Stimulated activated CD4-positive, alpha-beta T cell treated with anti-CD3 and anti-CD28 coated beads, Interleukin-4, amount 100 ng/mL, for 4 hours (primary cell): ENCODE measurements at regions not wholly inside any gene's neighbourhood (a gene's known extent, or its start where the extent isn't known, plus 50 kb on each side); places are given as distances from the start of the nearest gene placed in this dataset.
"Not testable (repeated sequence)": the region's sequence is repeated elsewhere in the genome, so short reads cannot be mapped to it uniquely, and the experiment has no call there.

ENCODE experiments used
- DNase-seq, 2 experiments: peaks; one replicate each; pipeline ENCODE4 v3.0.0-alpha.2; 2020

DNA sequence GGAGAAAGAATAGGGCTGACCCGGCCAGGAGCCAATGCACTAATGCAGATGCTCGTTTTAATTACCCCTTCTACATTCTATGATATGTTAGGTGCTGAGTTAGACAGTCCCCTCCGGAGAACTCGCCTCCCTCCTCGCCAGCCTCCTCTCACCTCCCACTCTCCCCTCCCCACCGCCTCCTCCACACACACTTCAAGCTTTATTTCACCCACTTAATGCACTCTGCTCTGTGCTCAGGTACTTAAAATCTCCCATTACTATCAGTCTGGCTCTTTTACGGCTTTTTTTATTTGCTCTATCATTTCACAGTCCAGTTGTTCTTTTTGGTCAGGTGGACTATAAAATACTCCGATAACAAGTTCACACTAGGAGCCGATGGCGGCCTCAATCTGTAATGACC is 231.6 kb downstream of the TEX36 start:
- DNase-seq = no peak

DNA sequence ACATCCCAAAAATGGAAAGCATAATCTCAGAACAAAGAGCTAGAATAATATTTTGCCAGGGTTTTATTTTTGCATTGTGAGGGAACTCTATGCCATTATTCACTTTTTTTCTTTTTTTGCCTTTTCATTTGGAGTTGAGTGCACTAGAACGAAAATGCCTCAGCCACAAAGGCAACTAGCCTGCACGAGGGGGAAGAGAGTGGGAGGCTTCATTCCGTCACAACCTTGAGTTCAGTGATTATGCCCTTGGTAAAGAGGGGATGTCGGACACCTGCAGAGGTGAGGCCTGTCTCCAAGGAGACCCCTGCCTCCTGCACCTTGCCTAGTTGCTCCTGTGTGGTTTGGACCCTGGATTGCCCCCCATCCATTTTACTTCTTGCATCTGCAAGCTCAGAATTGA is 232.7 kb downstream of the TEX36 start:
- no peak for DNase-seq

DNA sequence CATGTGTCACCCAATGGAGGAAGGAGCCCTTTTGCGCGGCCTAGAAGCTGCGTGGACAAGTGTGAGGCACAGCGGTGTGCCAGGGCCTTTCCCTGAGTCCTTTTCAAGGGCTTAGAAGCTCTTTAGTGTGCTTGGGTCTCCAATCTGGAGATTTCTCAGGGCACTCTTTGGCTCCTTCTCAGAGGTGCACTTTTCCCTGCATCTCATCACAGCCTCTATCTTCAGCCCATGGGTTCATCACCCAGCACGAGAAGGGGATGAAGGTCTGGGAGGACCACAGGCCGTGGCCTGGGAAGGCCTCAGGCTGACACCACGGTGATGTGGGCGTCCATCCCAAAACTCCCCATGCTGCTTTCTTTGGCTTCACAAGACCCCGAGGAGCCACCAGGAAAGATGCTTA is 233.4 kb downstream of the TEX36 start:
- no peak for DNase-seq

DNA sequence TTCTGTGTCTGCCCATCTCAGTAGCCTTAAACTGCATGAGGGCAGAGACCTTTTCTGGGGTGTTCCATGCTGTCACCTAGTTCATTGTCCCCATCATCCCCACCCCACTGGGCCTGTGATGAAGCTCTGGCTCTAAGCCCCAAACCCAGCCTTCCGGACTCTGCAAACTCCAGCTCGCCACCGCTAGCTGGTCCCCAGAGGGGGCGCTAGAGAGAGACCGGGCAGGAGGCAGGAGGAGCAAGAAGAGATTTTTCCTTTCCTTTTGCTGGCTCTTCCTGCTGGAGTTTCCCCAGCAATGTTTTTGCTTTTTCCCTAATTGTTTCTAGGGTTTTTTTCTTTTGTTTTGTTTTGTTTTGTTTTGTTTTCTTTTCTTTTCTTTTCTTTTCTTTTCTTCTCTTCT is 234.4 kb downstream of the TEX36 start:
- no peak for DNase-seq

DNA sequence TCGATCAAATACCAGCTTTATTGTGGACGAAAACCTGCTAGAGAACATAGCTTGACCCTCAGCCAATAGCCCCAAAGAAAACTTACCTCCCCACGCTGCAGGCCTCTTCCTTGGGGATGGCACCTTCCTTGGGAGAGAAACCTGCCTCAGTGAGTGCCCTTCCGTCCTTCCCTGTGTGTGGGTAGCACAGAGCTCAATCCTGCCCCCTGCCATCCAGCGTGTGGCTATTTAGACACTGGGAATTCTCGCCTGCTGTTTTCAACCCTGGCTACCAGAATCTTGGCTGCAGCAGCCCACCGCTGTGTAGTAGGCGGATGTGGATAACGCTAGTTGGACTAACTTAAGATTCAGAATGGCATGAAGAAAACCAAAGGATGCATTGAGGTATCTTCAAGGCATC is 238.2 kb downstream of the TEX36 start:
- DNase-seq = no peak

DNA sequence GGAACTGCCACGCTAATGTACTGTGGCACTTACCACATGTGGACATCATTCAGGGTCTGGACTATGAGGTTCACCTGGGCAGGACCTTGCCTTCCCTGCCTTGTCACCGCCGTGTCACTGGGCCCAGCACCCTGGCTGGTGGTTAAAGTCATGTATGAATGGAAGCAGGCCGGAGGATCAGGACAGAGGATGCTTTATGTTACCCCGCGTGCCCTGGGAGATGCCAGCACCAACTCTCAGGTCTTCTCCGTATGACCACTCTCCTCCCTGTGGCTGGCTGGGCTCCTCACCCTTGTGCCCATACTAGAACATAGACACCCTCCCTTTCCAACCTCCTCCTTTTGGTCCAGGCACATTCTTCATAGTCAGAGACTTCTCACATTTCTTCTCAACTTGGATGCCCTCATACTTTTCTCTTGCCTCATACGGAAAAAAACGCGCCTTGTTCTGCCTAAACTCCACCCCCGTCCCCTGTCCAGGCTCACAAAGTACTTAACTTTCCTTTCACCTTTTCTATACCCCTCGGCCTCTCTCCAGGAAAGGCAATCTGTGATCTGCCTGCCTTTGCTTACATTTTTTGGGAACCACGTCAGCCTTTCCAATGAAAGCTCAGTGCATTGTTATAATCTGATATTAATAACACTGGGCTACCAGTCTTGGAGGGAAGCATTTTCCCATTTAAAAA is 240.0 kb downstream of the TEX36 start:
- no peak for DNase-seq

DNA sequence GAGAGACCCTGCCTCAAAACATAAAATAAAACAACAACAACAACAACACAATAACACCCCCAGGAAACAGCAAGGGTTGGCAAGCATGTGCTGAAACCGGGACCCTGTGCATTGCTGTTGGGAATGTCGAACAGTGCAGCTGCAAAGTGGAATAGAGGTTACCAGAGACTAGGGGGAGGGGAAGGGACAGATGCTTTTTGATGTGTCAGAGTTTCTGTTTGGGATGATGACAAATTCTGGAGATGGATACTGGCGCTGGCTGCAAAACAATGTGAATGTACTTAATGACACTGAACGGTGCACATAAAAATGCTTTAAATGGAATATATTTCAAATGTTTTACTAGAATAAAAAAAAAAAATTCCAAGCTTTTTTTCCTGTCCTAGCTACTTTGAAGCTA is 241.8 kb downstream of the TEX36 start:
- no peak for DNase-seq

DNA sequence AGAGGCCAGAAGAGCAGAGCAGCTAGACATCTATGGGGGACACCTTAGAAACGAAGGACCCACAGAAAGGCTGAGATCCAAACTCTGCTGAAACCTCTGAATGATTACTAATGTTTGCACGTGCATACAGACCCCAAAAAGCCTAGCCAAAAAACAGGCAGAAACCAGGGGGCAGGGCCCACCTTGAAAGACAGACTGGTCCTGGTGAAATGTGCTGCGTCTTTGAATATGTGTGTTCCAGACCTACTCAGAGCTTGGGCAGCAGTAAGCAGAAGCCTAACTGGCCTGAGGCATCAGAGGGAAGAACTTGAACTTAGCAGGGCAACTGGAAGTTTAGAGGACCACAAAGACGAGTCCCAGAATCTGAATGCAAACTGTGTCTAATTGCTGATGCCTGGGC is 251.8 kb downstream of the TEX36 start:
- no peak for DNase-seq

DNA sequence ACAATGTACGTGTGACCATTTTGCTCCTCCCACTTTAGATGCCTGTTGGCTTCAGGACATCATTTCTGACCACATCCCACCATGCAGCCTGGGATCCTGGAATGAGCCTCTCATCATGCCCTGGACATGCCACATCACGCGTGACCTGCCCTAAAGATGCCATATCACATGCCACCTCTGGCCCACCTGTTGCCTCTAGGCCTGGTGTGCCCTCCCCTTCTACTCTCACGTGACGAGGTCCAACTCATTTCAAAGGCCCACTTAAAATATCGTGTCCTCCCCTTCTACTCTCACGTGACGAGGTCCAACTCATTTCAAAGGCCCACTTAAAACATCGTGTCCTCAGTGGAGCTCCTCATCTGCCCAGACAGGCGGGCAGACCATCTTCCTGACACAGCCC is 254.9 kb downstream of the TEX36 start:
- no peak for DNase-seq

DNA sequence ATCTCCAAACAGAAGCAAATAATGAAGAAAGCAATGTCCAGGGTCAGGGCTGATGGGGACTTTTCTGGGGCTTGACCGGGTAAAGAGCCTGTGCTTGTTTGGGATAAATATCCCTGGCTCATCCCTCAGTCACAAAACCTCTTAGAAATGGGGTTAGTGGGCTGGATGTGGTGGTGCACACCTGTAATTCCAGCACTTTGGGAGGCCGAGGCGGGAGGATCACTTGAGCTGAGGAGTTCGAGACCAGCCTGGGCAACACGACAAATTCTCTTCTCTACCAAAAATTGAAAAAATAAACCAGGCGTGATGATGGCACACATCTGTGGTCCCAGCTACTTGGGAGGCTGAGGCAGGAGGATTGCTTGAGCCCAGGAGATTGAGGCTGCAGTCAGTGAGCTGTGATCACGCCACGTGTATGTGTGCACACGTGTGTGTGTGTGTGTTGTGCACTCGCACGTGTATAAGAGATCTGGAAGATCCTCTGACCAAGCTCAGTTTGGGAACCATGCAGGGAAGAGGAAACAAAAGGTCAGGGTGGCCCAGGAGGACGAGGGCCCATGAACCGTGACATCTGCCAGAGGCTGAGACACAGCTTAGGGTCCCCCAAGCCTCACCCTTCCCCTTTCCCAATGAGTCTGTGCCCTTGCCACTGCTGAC is 258.6 kb downstream of the TEX36 start:
- DNase-seq = no peak

DNA sequence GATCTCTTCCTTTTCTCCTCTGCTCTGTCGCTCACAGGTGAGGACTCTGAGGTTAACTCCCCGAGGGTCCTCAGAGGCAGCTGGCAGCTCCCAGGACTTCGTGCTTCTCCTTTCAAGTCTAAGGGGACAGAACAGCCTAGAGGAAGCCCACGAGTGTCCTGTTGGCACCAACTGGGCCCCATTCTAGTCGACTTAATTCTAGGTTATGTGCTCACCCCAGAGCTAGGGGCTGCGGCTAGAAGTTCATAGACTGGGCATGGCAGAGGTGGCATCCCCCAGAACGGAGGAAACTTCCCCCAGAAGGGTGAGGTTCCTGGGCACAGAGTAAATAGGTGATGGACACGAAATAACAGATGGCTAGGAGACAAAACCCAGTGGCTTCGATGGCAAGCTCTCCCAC is 259.4 kb downstream of the TEX36 start:
- no peak for DNase-seq

DNA sequence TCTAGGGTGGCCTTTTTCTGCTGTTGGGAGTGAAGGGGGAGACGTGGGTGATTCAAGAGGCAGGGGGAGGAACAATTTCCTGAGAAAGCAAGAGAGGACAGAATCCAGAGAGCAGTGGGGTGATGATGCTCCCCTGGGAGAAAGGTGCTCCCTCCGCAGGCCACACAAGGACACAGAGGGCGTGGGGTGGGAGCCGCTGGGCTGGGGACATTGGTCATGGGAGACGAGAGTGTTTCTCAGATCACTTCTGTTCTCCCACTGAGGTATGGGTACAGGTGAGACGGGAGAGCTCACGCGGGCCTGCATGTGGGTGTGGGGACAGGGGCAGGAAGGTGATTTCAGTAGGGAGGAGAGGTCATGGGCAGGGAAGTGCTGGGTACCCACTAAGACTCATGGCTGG is 259.5 kb upstream of the CTBP2 start:
- no peak for DNase-seq

DNA sequence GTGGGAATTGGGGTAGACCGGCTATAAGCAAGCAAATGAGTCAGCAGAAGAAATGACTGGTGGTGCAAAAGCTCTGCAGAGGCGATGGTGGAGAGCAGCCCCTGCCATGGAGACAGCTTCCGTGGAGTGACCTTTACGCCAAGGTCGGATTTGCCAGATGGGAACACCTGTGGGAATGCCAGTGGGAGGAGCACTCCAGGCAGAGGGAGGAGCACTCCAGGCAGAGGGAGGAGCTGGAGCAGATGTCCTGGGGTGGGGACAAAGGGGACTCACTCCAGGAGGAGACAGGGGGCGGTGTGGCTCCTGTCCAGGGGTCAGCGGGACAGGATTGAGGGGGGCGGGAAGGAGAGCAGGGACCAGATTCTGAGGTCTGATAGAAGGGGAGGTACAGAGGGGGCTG is 258.8 kb upstream of the CTBP2 start:
- no peak for DNase-seq

DNA sequence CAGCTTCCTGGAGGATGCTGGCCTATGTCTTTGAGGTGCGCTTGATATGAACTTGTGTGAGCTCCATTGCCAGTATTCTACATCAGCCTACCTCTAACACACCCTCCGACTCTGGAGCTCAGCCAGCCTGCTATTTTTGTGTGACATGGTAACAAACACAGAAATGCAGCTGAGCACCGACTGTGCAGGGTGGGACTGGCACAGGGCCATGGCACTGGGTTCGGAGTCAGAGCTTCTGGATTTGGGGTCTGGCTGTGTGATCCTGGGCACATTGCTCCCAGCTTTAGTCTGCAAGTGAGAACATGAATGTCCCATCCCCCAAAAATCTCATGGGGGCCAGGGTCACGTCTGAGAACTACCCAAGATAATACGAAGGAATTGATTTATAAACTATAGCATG is 257.2 kb upstream of the CTBP2 start:
- no peak for DNase-seq

DNA sequence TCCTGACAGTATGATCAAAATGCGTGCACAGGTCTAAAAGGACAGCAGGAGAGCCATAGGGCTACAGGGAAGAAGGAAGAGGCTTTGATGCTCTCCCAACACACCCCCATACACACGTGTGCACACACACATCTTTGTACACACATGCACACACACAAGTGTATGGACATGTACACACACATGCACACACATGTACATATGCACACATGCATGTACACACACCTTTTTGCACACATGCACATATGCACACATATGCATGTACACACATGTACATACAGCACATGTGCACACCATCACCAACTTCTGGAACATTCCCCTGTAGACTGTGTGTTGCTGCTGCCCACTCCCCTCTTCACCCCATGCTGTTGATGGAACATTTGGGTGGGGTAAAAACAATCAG is 255.6 kb upstream of the CTBP2 start:
- DNase-seq = no peak

DNA sequence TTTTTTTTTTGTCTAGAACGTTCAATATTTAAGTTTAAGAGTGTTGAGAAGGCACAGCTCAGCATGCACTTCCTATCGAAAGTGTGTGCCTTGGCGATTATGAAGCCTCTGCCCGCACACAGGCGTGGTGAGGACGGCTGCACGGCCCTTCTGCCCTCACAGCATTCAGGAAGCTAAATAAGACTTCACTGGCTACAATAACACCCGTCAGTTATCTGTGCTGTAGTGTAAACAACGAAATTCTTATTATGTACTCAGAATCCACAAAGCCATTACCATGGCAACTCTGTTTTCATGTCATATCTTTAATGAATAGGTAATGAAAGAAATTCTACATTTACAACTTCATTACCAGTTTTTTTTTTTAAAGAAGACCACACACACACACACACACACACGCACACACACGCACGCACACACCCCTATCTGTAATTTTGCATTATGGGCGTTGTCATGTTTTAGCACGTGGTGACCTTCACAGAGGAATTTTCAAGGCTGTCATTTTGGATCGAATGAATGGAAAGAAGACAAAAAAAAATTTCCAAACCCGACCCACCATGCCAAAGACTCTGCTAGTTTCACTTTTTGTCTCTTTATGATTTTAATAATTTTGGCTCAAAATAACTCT is 254.8 kb upstream of the CTBP2 start:
- DNase-seq = no peak

DNA sequence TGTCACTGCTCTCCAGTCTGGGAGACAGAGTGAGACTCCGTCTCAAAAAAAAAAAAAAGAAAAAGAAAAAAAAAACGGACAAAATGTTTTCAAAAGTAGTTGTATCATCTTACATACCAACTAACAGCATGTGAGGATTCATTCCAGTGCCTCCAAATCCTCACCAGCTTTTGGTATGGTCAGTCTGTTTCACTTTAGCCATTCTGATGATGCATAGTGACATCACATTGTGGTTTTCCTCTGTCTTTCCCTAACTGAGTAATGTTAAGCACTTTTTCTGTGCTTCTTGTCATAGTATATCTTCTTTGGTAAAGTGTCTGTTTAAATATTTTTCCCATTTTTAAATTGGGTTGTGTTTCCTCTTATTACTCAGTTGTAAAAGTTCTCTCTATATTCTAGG is 251.4 kb upstream of the CTBP2 start:
- DNase-seq = no peak

DNA sequence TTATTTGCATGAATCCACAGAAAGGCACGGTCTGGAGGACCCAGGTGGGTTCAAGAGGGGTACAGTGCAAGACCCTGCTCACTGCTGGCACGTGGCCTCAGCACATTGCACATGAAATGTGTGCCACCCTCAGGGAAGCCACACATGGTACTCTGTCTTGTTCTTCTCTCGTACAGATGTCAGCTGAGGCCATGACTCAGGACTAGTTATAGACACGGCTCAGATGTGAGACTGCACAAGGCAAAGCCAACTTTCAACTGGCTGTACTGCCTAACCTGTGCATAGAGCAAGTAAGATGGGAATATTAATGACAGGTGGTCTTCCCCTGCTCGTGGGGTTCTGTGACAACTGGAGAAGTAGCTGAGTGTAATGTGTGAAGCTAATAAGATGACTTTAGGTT is 249.4 kb upstream of the CTBP2 start:
- DNase-seq = no peak

DNA sequence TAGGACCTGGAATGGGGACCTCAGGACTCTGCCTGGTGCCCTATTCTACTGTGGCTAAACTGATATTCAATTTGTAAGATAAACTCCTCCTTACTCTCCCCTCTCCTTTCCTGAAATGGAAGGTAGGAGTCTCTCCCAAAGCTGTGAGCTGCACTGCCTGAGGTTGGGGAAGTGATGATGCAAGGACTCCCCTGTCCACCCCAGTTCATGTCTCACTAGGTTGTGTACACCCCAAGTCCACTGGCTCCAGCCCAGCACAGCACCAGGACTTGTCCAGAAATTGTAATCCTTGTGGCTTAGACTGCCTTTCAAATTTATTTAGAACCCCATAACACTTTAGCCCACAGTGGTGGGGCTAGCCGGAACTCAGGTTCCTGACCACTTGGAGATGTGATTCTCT is 247.2 kb upstream of the CTBP2 start:
- no peak for DNase-seq

DNA sequence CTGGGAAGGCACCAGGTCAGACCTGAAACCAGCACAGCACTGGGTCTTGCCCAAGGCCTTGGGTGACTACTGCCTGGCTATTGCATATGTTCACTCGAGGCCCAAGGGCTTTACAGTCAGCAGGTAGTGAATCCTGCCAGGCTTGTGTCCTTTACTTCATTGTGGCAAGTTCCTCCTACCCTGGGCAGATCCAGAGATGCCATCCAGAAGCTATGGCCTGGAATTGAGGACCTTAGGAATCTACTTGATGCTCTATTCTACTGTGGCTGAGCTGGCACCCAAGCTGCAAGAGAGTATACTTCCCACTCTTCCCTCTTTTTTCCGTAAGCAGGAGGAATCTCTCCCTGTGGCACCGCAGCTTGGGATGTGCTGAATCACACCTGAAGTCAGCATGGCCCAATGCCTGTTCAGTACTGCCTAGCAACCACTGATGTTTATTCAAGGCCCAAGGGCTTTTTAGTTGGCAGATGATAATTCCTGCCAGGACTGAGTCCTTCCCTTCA is 246.7 kb upstream of the CTBP2 start:
- no peak for DNase-seq

DNA sequence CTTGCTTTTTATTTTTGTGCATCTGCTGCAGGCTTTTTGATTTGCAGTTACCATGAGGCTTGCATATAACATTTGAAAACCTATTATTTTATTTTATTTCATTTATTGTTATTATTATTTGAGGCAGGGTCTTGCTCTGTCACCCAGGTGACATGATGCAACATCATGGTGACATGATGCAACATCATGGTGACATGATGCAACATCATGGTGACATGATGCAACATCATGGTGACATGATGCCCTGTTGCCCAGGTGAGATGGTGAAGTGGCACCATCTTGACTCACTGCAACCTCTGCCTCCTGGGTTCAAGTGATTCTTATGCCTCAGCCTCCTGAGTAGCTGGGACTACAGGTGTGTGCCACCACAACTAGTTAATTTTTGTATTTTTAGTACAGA is 244.5 kb upstream of the CTBP2 start:
- not testable (repeated sequence) for DNase-seq

DNA sequence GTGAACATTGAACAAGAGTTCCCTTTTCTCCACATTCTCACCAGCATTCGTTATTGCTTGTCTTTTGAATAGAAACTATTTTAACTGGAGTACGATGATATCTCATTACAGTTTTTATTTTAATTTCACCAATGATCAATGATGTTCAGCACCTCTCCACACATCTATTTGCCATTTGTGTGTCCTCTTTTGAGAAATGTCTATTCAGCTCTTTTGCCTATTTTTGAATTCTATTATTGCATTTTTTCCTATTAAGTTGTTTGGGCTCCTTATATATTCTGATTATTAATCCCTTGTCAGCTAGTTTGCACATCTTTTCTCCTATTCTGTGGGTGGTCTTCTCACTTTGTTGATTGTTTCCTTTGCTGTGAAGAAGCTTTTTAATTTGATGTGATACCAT is 241.1 kb upstream of the CTBP2 start:
- DNase-seq = no peak

DNA sequence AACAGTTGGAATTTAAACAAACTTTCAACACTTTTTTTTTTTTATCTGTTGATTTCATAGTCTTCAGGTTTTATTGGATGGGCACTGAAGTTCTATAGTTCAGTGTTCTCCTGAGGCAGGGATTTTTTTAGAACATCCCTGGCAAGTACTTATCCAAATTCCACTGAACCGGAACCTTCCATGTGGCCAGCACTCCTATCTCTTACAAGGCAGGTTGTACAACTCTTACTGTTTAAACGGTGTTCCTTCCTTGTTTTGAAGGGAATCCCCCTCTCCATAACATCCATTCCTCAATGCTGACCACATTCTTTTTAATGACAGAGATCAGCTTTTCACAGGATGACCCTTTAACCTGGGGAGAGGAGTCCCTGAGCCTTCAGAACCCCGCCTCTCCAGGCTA is 238.9 kb upstream of the CTBP2 start:
- DNase-seq = no peak

DNA sequence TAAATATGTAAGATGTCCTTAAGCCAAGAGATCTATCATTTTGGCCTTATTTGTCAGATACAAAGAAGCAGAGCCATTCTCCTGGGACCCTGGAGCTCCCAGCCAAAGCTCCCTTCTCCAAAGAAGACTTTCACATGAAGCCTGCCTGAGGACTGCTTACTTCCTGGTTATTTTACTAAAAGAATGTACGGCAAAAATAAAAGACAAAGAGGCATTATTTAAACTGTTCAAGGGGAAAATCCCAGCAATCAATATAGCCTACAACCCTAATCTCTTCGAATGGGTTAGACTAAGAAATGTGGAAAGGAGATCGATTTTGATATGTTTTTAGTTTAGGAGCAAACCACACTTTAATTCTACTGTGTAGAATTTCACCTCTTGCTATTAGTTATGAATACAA is 237.9 kb upstream of the CTBP2 start:
- no peak for DNase-seq

DNA sequence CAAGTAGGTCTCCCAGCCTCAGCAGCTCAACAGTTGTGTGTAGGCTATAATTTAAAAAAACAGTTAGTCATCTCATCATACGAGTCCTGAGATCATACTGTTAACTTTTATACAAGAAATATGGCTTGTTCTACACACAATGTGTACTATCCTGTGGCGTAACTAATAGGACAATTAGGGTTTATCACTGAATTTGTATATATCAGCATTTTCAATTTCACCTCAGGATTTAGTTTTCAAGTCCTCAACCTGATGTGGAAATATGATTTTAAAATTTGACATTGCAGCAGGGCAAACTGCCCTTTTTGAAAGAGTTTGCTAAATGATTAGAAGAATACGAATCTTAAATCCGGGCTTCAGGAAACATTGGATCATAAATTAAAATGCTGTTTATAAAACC is 237.2 kb upstream of the CTBP2 start:
- no peak for DNase-seq
